DND-41 (cell line): ENCODE measurements at regions not wholly inside any gene's neighbourhood (a gene's known extent, or its start where the extent isn't known, plus 50 kb on each side); places are given as distances from the start of the nearest gene placed in this dataset.

ENCODE experiments used
- ATAC-seq: fragments of 200-7000 bp; cut with Tn5 transposase; 3 replicates; pipeline ENCODE4 v1.9.1; 2021; ENCODE audit warnings: low read depth; ENCODE audit not compliant: insufficient read depth
- DNase-seq: peaks from one replicate; pipeline ENCODE4 v3.0.0-alpha.2; 2020
- H2AFZ ChIP-seq: 2 replicates; pipeline ENCODE4 v1.6.0; 2012; ENCODE audit warnings: low read depth, low read length
- H3K27ac ChIP-seq: 2 replicates; pipeline ENCODE4 v1.5.1; 2012; ENCODE audit warnings: low read length, inconsistent platforms
- H3K27me3 ChIP-seq: fragments of 200-600 bp; sonication (generic); 2 replicates; pipeline ENCODE4 v1.6.0; 2012; ENCODE audit warnings: low read length, mild to moderate bottlenecking, inconsistent platforms; ENCODE audit not compliant: insufficient read depth, poor library complexity
- H3K36me3 ChIP-seq: 2 replicates; pipeline ENCODE4 v1.5.1; 2012; ENCODE audit warnings: low read length, inconsistent platforms; ENCODE audit not compliant: insufficient read depth
- H3K4me1 ChIP-seq: 2 replicates; pipeline ENCODE4 v1.5.1; 2012; ENCODE audit warnings: mild to moderate bottlenecking, low read length; ENCODE audit not compliant: insufficient read depth
- H3K4me2 ChIP-seq: 2 replicates; pipeline ENCODE4 v1.6.0; 2012; ENCODE audit warnings: mild to moderate bottlenecking, moderate library complexity, low read length, inconsistent platforms; ENCODE audit not compliant: insufficient read depth
- H3K4me3 ChIP-seq, 2 experiments: fragments of 200-600 bp in 1 of 2; shearing (Covaris generic) in 1 of 2; 2 replicates each; pipeline ENCODE4 v1.5.1; 2012 to 2016; ENCODE audit warnings: inconsistent platforms in 2 of 2, low read length in 2 of 2, mild to moderate bottlenecking in 2 of 2, low read depth in 1 of 2, moderate library complexity in 1 of 2
- H3K79me2 ChIP-seq: 2 replicates; pipeline ENCODE4 v1.6.0; 2012; ENCODE audit warnings: low read length, inconsistent platforms; ENCODE audit not compliant: insufficient read depth
- H3K9ac ChIP-seq: 2 replicates; pipeline ENCODE4 v1.6.0; 2012; ENCODE audit warnings: low read depth, mild to moderate bottlenecking, inconsistent platforms, low read length, moderate library complexity
- H3K9me3 ChIP-seq: 2 replicates; pipeline ENCODE4 v1.5.1; 2012; ENCODE audit warnings: low read length, moderate library complexity, mild to moderate bottlenecking, inconsistent platforms; ENCODE audit not compliant: insufficient read depth, severe bottlenecking
- H4K20me1 ChIP-seq: 2 replicates; pipeline ENCODE4 v1.6.0; 2012; ENCODE audit warnings: low read length; ENCODE audit not compliant: insufficient read depth
- CTCF ChIP-seq: IDR thresholded peaks from 2 replicates; pipeline ENCODE4 v1.5.1; 2012; ENCODE audit warnings: borderline replicate concordance, low read length, moderate library complexity, mild to moderate bottlenecking; ENCODE audit not compliant: poor library complexity, severe bottlenecking; ENCODE audit errors: extremely low read depth
- EZH2 ChIP-seq: IDR thresholded peaks from 3 replicates; pipeline ENCODE4 v1.6.1; 2012; ENCODE audit warnings: borderline replicate concordance, low read depth, mild to moderate bottlenecking, moderate library complexity, low read length, inconsistent platforms; ENCODE audit not compliant: severe bottlenecking

GRCh38 chr22:22785316-22786065 lies 102.1 kb upstream of the IGLL5 start:
- H3K79me2 ChIP-seq = no peaks in the 10 kb centered on the region
- no peaks in the 10 kb centered on the region for H3K36me3 ChIP-seq
- H4K20me1 ChIP-seq = no peaks in the 10 kb centered on the region
- no peak overlapping the region for H3K9ac ChIP-seq
- H3K4me1 ChIP-seq = peaks cover 41% of the 10 kb centered on the region
- TF ChIP-seq EZH2 (no peak), CTCF (no peak)
- H3K27me3 ChIP-seq = no peaks in the 10 kb centered on the region
- H3K4me3 ChIP-seq = no peak overlapping the region
- H3K9me3 ChIP-seq = no peaks in the 10 kb centered on the region
- H3K4me2 ChIP-seq = no peak overlapping the region
- H2AFZ ChIP-seq = no peak overlapping the region
- DNase-seq (no peak), ATAC-seq (no peak)
- H3K27ac ChIP-seq = peak overlapping the region; percentile 86

GRCh38 chr22:22786301-22787115 lies 101.1 kb upstream of the IGLL5 start:
- Histone ChIP-seq H3K27me3 (no peaks in the 10 kb centered on the region), H3K36me3 (no peaks in the 10 kb centered on the region), H2AFZ (no peak overlapping the region), H3K79me2 (no peaks in the 10 kb centered on the region), H3K4me3 (no peak overlapping the region), H3K4me2 (no peak overlapping the region), H3K9me3 (no peaks in the 10 kb centered on the region), H3K4me1 (peaks cover 42% of the 10 kb centered on the region), H3K27ac (peak overlapping the region; percentile 86), H3K9ac (peak overlapping the region; percentile 40; the same call in 1 of the 2 replicates), H4K20me1 (no peaks in the 10 kb centered on the region)
- no peak for ATAC-seq
- TF ChIP-seq CTCF = no peak
- no peak for TF ChIP-seq EZH2
- DNase-seq = no peak

GRCh38 chr22:22787151-22787550 lies 100.5 kb upstream of the IGLL5 start:
- Histone ChIP-seq H3K27me3 (no peaks in the 10 kb centered on the region), H3K79me2 (no peaks in the 10 kb centered on the region), H3K27ac (peak overlapping the region; percentile 86), H3K4me1 (peaks cover 42% of the 10 kb centered on the region), H2AFZ (no peak overlapping the region), H3K4me2 (no peak overlapping the region; the same call in 1 of the 2 replicates), H3K4me3 (no peak overlapping the region), H3K36me3 (no peaks in the 10 kb centered on the region), H3K9ac (peak overlapping the region; percentile 40), H3K9me3 (no peaks in the 10 kb centered on the region), H4K20me1 (no peaks in the 10 kb centered on the region)
- no peak for DNase-seq
- TF ChIP-seq EZH2 = no peak
- no peak for TF ChIP-seq CTCF
- ATAC-seq = no peak
